ENCODE measurements at regions not wholly inside any gene's neighbourhood (a gene's known extent, or its start where the extent isn't known, plus 50 kb on each side); places are given as distances from the start of the nearest gene placed in this dataset.
A peak's percentile ranks its signal among the peaks of the same experiment; 100 is the strongest.
"Not testable (repeated sequence)": the region's sequence is repeated elsewhere in the genome, so short reads cannot be mapped to it uniquely, and the experiment has no call there.

- peak; percentile 26 for DNase-seq
- no peak overlapping the region for H3K27ac ChIP-seq (ENCODE audit: low read length)
- no peak for TF ChIP-seq EZH2phosphoT487 (IDR thresholded peaks at IDR 0.05; ENCODE audit: low read length)
- no peak for TF ChIP-seq CTCF (IDR thresholded peaks at IDR 0.05; ENCODE audit: low read length)
- TF ChIP-seq EZH2 (optimal IDR thresholded peaks at IDR 0.05; ENCODE audit: low read depth, low read length): no peak
Observed at GRCh38 chr6:137638926-137639706, 144.9 kb upstream of the OLIG3 start.

GRCh38 chr6:137640086-137640485, 145.9 kb upstream of the OLIG3 start:
- Histone ChIP-seq H3K4me2 (ENCODE audit: low read depth, low read length) (no peak overlapping the region), H3F3A (ENCODE audit: insufficient read depth, low read length) (0 out of 2 replicates have a peak, but pooled peaks cover 8% of the 10 kb centered on the region), H3K9me2 (replicated peaks; ENCODE audit: insufficient read depth, low read length) (no peaks in the 10 kb centered on the region), H3K36me3 (replicated peaks; ENCODE audit: insufficient read depth, low read length) (no peaks in the 10 kb centered on the region), H3K9ac (ENCODE audit: low read length) (no peak overlapping the region), H3K9me3 (replicated peaks; ENCODE audit: insufficient read depth, low read length) (no peaks in the 10 kb centered on the region), H3K79me2 (ENCODE audit: low read length) (no peaks in the 10 kb centered on the region), H3K4me1 (ENCODE audit: low read length) (peaks cover 33% of the 10 kb centered on the region), H3K27ac (ENCODE audit: low read length) (no peak overlapping the region), H4K20me1 (ENCODE audit: insufficient read depth, low read length) (no peaks in the 10 kb centered on the region), H3K27me3 (replicated peaks; ENCODE audit: insufficient read depth, low read length) (no peaks in the 10 kb centered on the region), H2AFZ (ENCODE audit: low read length) (no peak overlapping the region), H3K4me3 (ENCODE audit: low read length) (no peak overlapping the region)
- DNase-seq: no peak
- TF ChIP-seq CTCF (IDR thresholded peaks at IDR 0.05; ENCODE audit: low read length) (no peak), EZH2 (optimal IDR thresholded peaks at IDR 0.05; ENCODE audit: low read depth, low read length) (no peak), EZH2phosphoT487 (IDR thresholded peaks at IDR 0.05; ENCODE audit: low read length) (no peak)

More at GRCh38 chr6:137638926-137639706, 144.9 kb upstream of the OLIG3 start:
- Histone ChIP-seq H3K27me3 (replicated peaks; ENCODE audit: insufficient read depth, low read length) (no peaks in the 10 kb centered on the region), H3K9me3 (replicated peaks; ENCODE audit: insufficient read depth, low read length) (no peaks in the 10 kb centered on the region), H3F3A (ENCODE audit: insufficient read depth, low read length) (0 out of 2 replicates have a peak, but pooled peaks cover 8% of the 10 kb centered on the region), H4K20me1 (ENCODE audit: insufficient read depth, low read length) (no peaks in the 10 kb centered on the region), H3K36me3 (replicated peaks; ENCODE audit: insufficient read depth, low read length) (no peaks in the 10 kb centered on the region), H3K4me2 (ENCODE audit: low read depth, low read length) (peak overlapping the region; percentile 37), H2AFZ (ENCODE audit: low read length) (0 out of 2 replicates have a peak overlapping the region, but pooled peaks have one; percentile 20), H3K79me2 (ENCODE audit: low read length) (no peaks in the 10 kb centered on the region), H3K9me2 (replicated peaks; ENCODE audit: insufficient read depth, low read length) (no peaks in the 10 kb centered on the region), H3K4me1 (ENCODE audit: low read length) (peaks cover 33% of the 10 kb centered on the region), H3K9ac (ENCODE audit: low read length) (no peak overlapping the region), H3K4me3 (ENCODE audit: low read length) (no peak overlapping the region)

- no peak overlapping the region for H3K4me3 ChIP-seq (ENCODE audit: low read length)
- H3K4me2 ChIP-seq (ENCODE audit: low read depth, low read length): peak overlapping the region; percentile 17; the same call in 1 of the 2 replicates
- no peaks in the 10 kb centered on the region for H4K20me1 ChIP-seq (ENCODE audit: insufficient read depth, low read length)
- H3K36me3 ChIP-seq (replicated peaks; ENCODE audit: insufficient read depth, low read length): no peaks in the 10 kb centered on the region
- 0 out of 2 replicates have a peak, but pooled peaks cover 8% of the 10 kb centered on the region for H3F3A ChIP-seq (ENCODE audit: insufficient read depth, low read length)
- no peak overlapping the region for H3K9ac ChIP-seq (ENCODE audit: low read length)
- no peaks in the 10 kb centered on the region for H3K9me3 ChIP-seq (replicated peaks; ENCODE audit: insufficient read depth, low read length)
- no peak overlapping the region for H3K27ac ChIP-seq (ENCODE audit: low read length)
- H3K79me2 ChIP-seq (ENCODE audit: low read length): no peaks in the 10 kb centered on the region
- H3K27me3 ChIP-seq (replicated peaks; ENCODE audit: insufficient read depth, low read length): no peaks in the 10 kb centered on the region
- peaks cover 24% of the 10 kb centered on the region for H3K4me1 ChIP-seq (ENCODE audit: low read length)
- H3K9me2 ChIP-seq (replicated peaks; ENCODE audit: insufficient read depth, low read length): no peaks in the 10 kb centered on the region
- peak; percentile 78 for DNase-seq
- peak; percentile 64 for TF ChIP-seq CTCF (IDR thresholded peaks at IDR 0.05; ENCODE audit: low read length)
- no peak for TF ChIP-seq EZH2phosphoT487 (IDR thresholded peaks at IDR 0.05; ENCODE audit: low read length)
- no peak overlapping the region for H2AFZ ChIP-seq (ENCODE audit: low read length)
Observed at GRCh38 chr6:137641474-137642077, 147.4 kb upstream of the OLIG3 start.

GRCh38 chr6:137643210-137643609, 149.0 kb upstream of the OLIG3 start:
- not testable (repeated sequence) for H3K9me3 ChIP-seq (replicated peaks; ENCODE audit: insufficient read depth, low read length); H2AFZ ChIP-seq (ENCODE audit: low read length); H3K27me3 ChIP-seq (replicated peaks; ENCODE audit: insufficient read depth, low read length); H4K20me1 ChIP-seq (ENCODE audit: insufficient read depth, low read length); H3K79me2 ChIP-seq (ENCODE audit: low read length); H3K27ac ChIP-seq (ENCODE audit: low read length); H3F3A ChIP-seq (ENCODE audit: insufficient read depth, low read length); H3K4me3 ChIP-seq (ENCODE audit: low read length); H3K4me2 ChIP-seq (ENCODE audit: low read depth, low read length); H3K9me2 ChIP-seq (replicated peaks; ENCODE audit: insufficient read depth, low read length); DNase-seq; H3K9ac ChIP-seq (ENCODE audit: low read length); H3K36me3 ChIP-seq (replicated peaks; ENCODE audit: insufficient read depth, low read length)
- H3K4me1 ChIP-seq (ENCODE audit: low read length): peaks cover 10% of the 10 kb centered on the region

- not testable (repeated sequence) for H3K9me3 ChIP-seq (replicated peaks; ENCODE audit: insufficient read depth, low read length); H3K79me2 ChIP-seq (ENCODE audit: low read length); H2AFZ ChIP-seq (ENCODE audit: low read length); H3K4me3 ChIP-seq (ENCODE audit: low read length); DNase-seq; H3K27ac ChIP-seq (ENCODE audit: low read length); H3F3A ChIP-seq (ENCODE audit: insufficient read depth, low read length); H3K4me1 ChIP-seq (ENCODE audit: low read length); H3K27me3 ChIP-seq (replicated peaks; ENCODE audit: insufficient read depth, low read length); H3K36me3 ChIP-seq (replicated peaks; ENCODE audit: insufficient read depth, low read length); H3K9ac ChIP-seq (ENCODE audit: low read length); H3K9me2 ChIP-seq (replicated peaks; ENCODE audit: insufficient read depth, low read length); H4K20me1 ChIP-seq (ENCODE audit: insufficient read depth, low read length); H3K4me2 ChIP-seq (ENCODE audit: low read depth, low read length)
Observed at GRCh38 chr6:137643644-137644043, 149.4 kb upstream of the OLIG3 start.
